HG03139 (cell line): ENCODE measurements at regions not wholly inside any gene's neighbourhood (a gene's known extent, or its start where the extent isn't known, plus 50 kb on each side); places are given as distances from the start of the nearest gene placed in this dataset.
"Not testable (repeated sequence)": the region's sequence is repeated elsewhere in the genome, so short reads cannot be mapped to it uniquely, and the experiment has no call there.

Experiments used
- ATAC-seq: cut with Tn5 transposase; IDR thresholded peaks from one replicate; pipeline ENCODE4 v1.9.1; 2021; ENCODE audit not compliant: unreplicated experiment

GRCh38 chr4:27916452-27917184 is 1056.0 kb downstream of the STIM2 start:
- ATAC-seq, result no peak

DNA sequence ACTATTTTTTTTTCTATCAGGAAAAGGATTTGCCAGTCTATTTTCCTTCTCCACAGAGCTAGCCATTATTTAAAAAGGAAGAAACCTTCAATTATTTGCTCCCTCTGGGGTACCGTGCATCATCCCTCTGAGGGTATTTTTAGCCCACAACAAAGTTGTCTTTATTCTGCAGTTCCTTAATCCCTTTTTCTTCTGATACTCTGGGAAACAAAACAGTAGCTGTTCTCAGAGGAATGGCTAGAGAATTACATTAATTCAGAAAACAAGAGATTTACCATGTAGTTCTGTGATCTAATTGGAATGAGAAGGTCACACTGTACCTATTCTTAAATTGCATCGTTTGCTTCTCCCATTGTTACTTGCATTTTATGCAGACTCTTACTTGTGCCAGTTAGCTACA is 1056.7 kb downstream of the STIM2 start:
- no peak for ATAC-seq

DNA sequence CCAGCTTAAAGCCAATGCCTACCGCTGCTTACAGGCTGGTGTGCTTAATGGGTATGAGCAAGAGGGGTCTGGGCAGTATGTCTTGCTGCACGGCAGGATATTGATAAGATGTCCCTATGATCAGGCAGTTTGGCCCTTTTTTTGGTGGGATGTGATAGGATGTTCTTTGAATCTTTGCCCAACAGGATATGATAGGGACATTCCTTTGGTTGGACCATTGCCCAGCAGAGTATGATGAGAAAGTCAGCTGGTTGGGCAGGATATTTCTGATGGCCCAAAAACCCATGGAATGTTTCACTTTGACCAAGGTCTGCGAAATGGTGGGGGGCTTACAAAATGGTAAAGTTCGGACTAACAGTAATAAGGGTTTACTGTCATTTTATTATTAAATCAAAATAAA is 1060.6 kb downstream of the STIM2 start:
- ATAC-seq, result no peak

DNA sequence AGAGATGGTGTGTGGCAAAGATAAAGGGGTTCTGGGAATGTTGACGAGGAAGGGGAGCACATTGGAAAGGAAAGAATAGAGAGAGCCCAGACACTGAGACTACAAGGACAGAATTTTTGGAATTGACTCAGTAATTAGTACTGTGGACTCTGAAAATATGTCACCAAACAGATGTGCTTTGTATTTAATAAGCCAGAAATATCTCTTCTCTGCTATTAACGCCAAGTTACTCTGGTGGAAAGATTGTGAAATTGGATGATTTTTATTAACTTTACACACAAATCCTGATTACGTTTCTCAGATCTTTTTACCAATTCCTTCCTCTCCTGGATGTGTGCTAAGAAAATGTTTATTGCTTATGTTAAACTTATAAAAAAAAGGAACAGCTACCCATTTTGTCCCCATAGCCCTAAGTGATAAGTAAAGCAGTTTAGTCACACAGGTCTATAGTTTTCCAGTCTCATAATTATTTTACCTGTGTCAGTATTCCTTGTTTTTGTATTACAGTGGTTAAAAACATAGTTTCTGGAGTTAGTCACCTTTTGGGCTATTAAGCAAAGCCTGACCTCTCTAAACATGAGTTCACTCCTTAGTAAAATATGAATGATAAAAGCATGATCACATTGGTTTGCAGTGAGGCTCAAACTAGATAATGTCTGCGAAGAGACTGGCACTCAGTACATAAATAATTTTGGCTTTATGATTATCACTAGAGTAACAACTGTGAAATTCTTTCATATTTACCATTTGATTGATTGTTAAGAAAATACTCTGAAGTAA is 1068.3 kb downstream of the STIM2 start:
- no peak for ATAC-seq

- ATAC-seq, result no peak
Observed at GRCh38 chr4:27930291-27930690, 1069.7 kb downstream of the STIM2 start.

DNA sequence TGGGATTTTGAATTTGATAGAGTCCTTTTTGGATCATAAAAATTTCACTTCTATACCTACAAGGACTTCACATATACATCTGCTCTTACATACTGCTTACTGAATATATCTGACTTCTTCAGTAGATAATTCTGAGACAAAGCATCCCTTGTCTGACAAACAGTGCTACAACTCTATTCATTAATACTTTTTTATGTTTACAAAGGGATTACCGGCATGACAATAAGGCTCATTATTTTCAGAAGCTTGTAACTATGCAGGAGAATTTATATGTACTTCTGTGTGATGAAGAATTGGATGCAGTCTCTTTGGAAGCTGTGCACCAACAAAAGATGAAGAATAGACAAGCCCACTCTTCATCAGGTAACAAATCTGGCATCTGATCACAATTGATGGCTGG is 1070.3 kb downstream of the STIM2 start:
- no peak for ATAC-seq

GRCh38 chr4:27931584-27931983 is 1070.9 kb downstream of the STIM2 start:
- no peak for ATAC-seq

DNA sequence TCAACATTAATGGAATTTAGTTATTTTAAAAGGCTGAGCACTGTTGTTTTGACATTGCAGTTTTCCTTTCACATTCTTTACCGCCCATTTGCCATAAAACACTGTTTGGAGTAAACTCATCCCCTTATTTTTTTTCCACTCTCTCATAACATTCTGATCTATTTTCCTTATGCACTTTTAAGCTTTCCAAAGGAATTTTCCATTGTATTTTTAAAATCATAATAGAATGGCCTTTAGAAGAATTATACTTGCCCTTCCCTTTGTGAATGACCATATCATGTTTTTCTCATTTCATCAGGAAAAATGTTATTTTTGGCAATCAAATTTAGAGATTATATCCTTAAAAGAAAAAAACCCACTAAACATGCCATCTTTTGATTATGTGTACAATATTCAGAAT is 1074.2 kb downstream of the STIM2 start:
- no peak for ATAC-seq

DNA sequence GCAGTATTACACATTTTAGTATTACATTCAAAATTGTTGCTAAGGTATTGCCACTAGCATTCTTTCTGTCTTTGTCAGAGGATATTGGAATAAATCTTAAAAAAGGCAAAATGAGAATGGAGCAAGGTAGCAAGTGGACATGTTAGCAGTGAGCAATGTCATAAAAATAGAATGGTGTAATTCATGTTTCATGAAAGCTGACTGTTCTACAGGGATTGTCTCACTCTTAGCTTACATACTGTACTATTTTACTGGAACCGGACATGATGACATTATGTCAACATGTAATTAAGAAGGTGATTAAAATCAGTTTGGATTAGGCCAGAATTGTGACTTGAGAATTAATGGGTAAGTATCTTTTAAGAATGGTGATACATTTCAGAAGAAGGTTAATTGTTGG is 1086.2 kb downstream of the STIM2 start:
- no peak for ATAC-seq

DNA sequence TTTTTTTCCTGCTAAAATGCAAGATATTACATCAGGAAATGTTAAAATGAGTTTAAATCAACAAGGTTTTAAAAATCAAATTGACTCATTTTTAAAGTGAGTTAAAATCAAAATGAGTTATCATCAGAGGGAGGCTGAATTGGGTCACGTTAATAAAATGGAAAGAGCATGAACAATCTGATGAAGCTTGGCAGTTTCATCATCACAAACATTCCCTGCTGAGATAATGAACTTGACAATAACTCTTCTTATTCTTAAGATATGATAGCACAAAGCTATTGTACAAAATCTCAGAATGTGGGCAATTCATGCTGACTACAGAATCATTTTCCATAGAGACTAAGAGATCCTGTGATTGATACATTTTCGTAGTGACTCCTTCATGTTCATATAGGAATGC is 1086.7 kb downstream of the STIM2 start:
- no peak for ATAC-seq

DNA sequence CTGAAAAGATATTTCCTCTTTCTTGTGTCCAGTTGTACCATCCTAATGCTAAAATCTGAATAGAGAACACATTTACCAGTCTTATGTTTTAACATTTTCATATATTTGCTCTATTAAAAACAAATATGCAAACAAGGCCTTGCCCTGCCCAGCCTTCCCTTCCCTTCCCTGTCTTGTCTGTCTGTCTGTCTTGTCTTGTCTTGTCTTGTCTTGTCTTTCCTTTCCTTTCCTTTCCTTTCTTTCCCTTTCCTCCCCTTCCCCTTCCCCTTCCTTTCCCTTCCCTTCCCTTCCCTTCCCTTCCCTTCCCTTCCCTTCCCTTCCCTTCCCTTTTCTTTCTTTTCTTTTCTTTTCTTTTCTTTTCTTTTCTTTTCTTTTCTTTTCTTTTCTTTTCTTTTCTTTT is 1103.5 kb downstream of the STIM2 start:
- ATAC-seq, result no peak

- ATAC-seq, result no peak
Observed at GRCh38 chr4:27966664-27967063, 1106.0 kb downstream of the STIM2 start.

DNA sequence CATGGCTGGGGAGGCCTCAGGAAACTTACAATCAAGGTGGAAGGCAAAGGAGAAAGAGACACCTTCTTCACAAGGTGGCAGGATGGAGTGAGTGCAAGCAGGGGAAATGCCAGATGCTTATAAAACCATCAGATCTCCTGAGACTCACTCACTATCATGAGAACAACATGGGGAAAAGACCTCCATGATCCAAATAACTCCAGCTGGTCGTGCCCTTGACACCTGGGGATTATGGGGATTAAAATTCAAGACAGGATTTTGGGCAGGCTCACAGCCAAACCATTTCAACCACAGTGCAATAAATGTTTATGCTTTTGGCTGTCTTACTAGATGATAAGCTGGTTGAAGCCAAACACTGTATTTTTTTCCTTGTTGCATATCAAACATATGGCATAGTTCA is 1112.4 kb downstream of the STIM2 start:
- ATAC-seq, result no peak

- ATAC-seq, result no peak
Observed at GRCh38 chr4:27973700-27974099, 1113.1 kb downstream of the STIM2 start.

DNA sequence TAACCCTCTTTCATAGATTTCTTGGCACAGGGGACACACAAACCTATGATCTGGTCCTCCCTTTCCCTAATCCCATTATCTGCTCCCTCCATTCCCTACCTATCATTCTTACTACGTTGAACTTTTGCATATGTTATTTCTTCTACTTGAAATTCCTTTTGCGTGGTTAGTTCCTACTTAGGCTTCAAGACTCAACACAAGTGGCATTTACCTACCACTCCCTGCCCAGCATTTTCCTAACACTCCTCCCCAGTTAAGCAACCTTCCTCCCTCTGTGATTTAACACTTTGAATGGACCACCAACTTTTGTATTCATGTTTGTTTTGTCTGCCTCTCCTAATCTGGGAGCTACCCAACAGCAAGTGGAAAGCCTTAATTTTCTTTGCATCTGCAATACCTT is 1113.7 kb downstream of the STIM2 start:
- ATAC-seq, result no peak

DNA sequence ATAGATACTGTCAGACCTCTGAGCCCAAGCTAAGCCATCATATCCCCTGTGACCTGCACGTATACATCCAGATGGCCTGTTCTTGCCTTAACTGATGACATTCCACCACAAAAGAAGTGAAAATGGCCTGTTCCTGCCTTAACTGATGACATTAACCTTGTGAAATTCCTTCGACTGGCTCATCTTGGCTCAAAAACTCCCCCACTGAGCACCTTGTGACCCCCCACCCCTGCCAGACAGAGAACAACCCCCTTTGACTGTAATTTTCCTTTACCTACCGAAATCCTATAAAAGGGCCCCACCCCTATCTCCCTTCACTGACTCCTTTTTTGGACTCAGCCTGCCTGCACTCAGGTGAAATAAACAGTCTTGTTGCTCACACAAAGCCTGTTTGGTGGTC is 1114.2 kb downstream of the STIM2 start:
- ATAC-seq, result not testable (repeated sequence)

DNA sequence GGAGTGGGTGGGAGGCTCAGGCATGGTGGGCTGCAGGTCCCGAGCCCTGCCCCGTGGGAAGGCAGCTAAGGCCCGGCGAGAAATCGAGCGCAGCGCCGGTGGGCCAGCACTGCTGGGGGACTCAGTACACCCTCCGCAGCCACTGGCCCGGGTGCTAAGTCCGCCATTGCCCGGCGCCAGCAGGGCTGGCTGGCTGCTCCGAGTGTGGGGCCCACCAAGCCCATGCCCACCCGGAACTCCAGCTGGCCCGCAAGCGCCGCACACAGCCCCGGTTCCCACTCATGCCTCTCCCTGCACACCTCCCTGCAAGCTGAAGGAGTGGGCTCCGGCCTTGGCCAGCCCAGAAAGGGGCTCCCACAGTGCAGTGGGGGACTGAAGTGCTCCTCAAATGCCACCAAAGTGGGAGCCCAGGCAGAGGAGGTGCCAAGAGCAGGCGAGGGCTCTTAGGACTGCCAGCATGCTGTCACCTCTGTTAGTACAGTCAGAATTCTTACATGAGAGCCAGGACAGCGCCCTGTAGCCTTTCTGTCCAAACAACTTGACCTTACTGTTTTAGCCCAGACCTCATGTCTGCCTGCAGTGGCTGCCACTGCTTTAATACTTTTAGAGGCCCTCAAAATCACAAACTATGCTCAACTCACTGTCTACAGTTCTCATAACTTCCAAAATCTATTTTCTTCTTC is 1117.9 kb downstream of the STIM2 start:
- ATAC-seq, result not testable (repeated sequence)

GRCh38 chr4:27985522-27985921 is 1124.9 kb downstream of the STIM2 start:
- no peak for ATAC-seq

DNA sequence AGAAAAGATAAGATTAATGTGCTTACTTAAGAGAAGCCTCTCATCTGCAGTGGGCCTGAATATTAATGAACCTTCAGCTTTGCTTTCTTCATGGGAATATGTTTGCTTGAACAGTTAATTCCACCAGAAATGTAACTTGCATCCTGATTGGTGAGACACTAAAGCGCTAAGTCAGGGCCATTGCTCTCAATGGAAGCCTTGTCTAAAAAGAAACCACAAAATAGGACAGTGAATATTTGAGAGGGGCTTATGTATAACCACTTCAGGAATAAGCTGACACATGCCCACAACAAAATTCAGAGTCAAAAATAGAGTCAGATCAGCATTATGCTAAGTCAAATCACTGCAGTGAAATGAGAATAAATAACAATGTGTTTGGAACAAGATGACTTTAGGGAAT is 1125.8 kb downstream of the STIM2 start:
- ATAC-seq, result no peak

GRCh38 chr4:28001698-28002097 is 1141.1 kb downstream of the STIM2 start:
- ATAC-seq, result no peak

- no peak for ATAC-seq
Observed at GRCh38 chr4:28004520-28004919, 1143.9 kb downstream of the STIM2 start.

GRCh38 chr4:28006021-28006420 is 1145.4 kb downstream of the STIM2 start:
- no peak for ATAC-seq
